K562 (cell line): ENCODE measurements at regions not wholly inside any gene's neighbourhood (a gene's known extent, or its start where the extent isn't known, plus 50 kb on each side); places are given as distances from the start of the nearest gene placed in this dataset.

Experiments
- ATAC-seq: fragments of 200-7000 bp; cut with Tn5 transposase; 3 replicates; pipeline ENCODE4 v1.9.1; 2020; ENCODE audit warnings: moderate library complexity
- BruUV-seq: library from RNA; stranded (reverse); fragments of 400-500 nt; replicated peaks from 2 replicates; lab custom pipeline; 2021; lab: Mats Ljungman, UMichigan
- CTCF ChIA-PET: fragments of 300-600 bp; formaldehyde crosslinking; extraction: SDS; loops from one replicate; lab custom pipeline; 2021; ENCODE audit warnings: low intra/inter-chr PET ratio; lab: Yijun Ruan, JAX
- POLR2A ChIA-PET: fragments of 300-600, 350-650 bp; sonication (Branson Sonifier 250); formaldehyde crosslinking; extraction: SDS; loops from one replicate; lab custom pipeline; 2021; ENCODE audit warnings: antibody characterized with exemption, inconsistent platforms; lab: Yijun Ruan, JAX
- DNase-seq, 4 experiments: peaks; one replicate each; pipeline versions ENCODE4 v3.0.0 to v3.0.0-alpha.2; 2011 to 2018; ENCODE audit warnings: low spot score in 3 of 4, mixed read lengths in 3 of 4; ENCODE audit errors: extremely low read depth in 1 of 4
- FAIRE-seq: peaks from 2 replicates; lab custom pipeline; 2011; peaks lifted over from hg19 to GRCh38; lab: Jason Lieb, UNC
- H2AFZ ChIP-seq: 2 replicates; pipeline ENCODE4 v1.6.0; 2011; ENCODE audit warnings: low read depth, low read length, control low read depth, inconsistent platforms
- H3K27ac ChIP-seq: fragments of 200-600 bp; 3 replicates; pipeline ENCODE4 v1.8.0; 2011; ENCODE audit warnings: low read depth, mild to moderate bottlenecking, control low read depth, inconsistent platforms, low read length, moderate library complexity, mixed read lengths; ENCODE audit errors: extremely low read depth
- H3K27me3 ChIP-seq, 2 experiments: fragments of 300-600 bp in 1 of 2; 2 replicates in 1 of 2; 3 replicates in 1 of 2; pipeline versions ENCODE4 v1.6.0 to v1.8.0; 2011; ENCODE audit warnings: inconsistent platforms in 2 of 2, low read length in 2 of 2, mild to moderate bottlenecking in 1 of 2, mixed read lengths in 1 of 2, moderate library complexity in 1 of 2; ENCODE audit not compliant: control insufficient read depth in 2 of 2, insufficient read depth in 2 of 2
- H3K36me3 ChIP-seq: fragments of 300-600 bp; 3 replicates; pipeline ENCODE4 v1.8.0; 2011; ENCODE audit warnings: mild to moderate bottlenecking, low read length, inconsistent platforms; ENCODE audit not compliant: control insufficient read depth, insufficient read depth
- H3K4me1 ChIP-seq, 2 experiments: fragments of 200-600 bp in 1 of 2; replicated peaks in 1 of 2; 2 replicates in 1 of 2; 3 replicates in 1 of 2; pipeline versions ENCODE4 v1.5.1 to v1.8.0; 2011; ENCODE audit warnings: inconsistent platforms in 2 of 2, low read length in 2 of 2, mild to moderate bottlenecking in 1 of 2, mixed read lengths in 1 of 2, moderate library complexity in 1 of 2; ENCODE audit not compliant: control insufficient read depth in 2 of 2, insufficient read depth in 2 of 2
- H3K4me2 ChIP-seq: 2 replicates; pipeline ENCODE4 v1.6.1; 2011; ENCODE audit warnings: low read length, control low read depth, inconsistent platforms, mixed read lengths; ENCODE audit not compliant: insufficient read depth
- H3K4me3 ChIP-seq: fragments of 200-600 bp; sonication (generic), shearing (Covaris generic); 2 replicates; pipeline ENCODE4 v1.5.1; 2016; ENCODE audit warnings: control low read depth, inconsistent platforms
- H3K79me2 ChIP-seq: fragments of 200-600 bp; 3 replicates; pipeline ENCODE4 v1.8.0; 2011; ENCODE audit warnings: low read length, inconsistent platforms; ENCODE audit not compliant: control insufficient read depth, insufficient read depth
- H3K9ac ChIP-seq, 2 experiments: 2 replicates each; pipeline versions ENCODE4 v1.6.0 to v1.6.1; 2011; ENCODE audit warnings: low read depth in 2 of 2, low read length in 2 of 2, control low read depth in 1 of 2, inconsistent platforms in 1 of 2, mild to moderate bottlenecking in 1 of 2, mixed read lengths in 1 of 2; ENCODE audit not compliant: insufficient read depth in 1 of 2
- H3K9me1 ChIP-seq: one replicate; pipeline ENCODE4 v1.6.0; 2011; ENCODE audit warnings: inconsistent platforms, mild to moderate bottlenecking, low read length, moderate library complexity; ENCODE audit not compliant: control insufficient read depth, insufficient read depth
- H3K9me3 ChIP-seq: replicated peaks from 2 replicates; pipeline ENCODE4 v1.5.1; 2011; ENCODE audit warnings: low read depth, low read length, inconsistent platforms; ENCODE audit not compliant: control insufficient read depth, insufficient read depth
- H4K20me1 ChIP-seq: replicated peaks from 2 replicates; pipeline ENCODE4 v1.6.1; 2011; ENCODE audit warnings: low read length, inconsistent platforms, mixed read lengths; ENCODE audit not compliant: control insufficient read depth, insufficient read depth
- BMI1 ChIP-seq: fragments of 150-350 bp; IDR thresholded peaks from 2 replicates; pipeline ENCODE4 v1.6.1; 2014; ENCODE audit warnings: low read length
- CBFB ChIP-seq: sonication (generic); formaldehyde crosslinking; IDR thresholded peaks from 2 replicates; pipeline ENCODE4 v1.4.0; 2020; ENCODE audit warnings: mild to moderate bottlenecking, missing genetic modification reagents
- FOS ChIP-seq: IDR thresholded peaks from 3 replicates; pipeline ENCODE4 v1.6.1; 2011; ENCODE audit not compliant: insufficient read length; ENCODE audit errors: extremely low read depth
- MAFF ChIP-seq: IDR thresholded peaks from 2 replicates; pipeline ENCODE4 v1.6.1; 2012; ENCODE audit warnings: low read length, improper control_type of control experiment
- PHF21A ChIP-seq: fragments of 450-650 bp; IDR thresholded peaks from 2 replicates; pipeline ENCODE4 v1.6.1; 2017; ENCODE audit warnings: low read depth, borderline replicate concordance
- POLR3A ChIP-seq: IDR thresholded peaks from 2 replicates; pipeline ENCODE4 v1.6.1; 2011; ENCODE audit warnings: borderline replicate concordance, mild to moderate bottlenecking, moderate library complexity; ENCODE audit not compliant: insufficient read length, insufficient read depth; ENCODE audit errors: extremely low read depth
- RBM17 ChIP-seq: fragments of 200-400 bp; formaldehyde crosslinking; IDR thresholded peaks from 2 replicates; pipeline ENCODE4 v1.6.1; 2017; ENCODE audit warnings: low read depth, mild to moderate bottlenecking, low read length, borderline replicate concordance
- SRSF3 ChIP-seq: fragments of 200-400 bp; formaldehyde crosslinking; IDR thresholded peaks from 2 replicates; pipeline ENCODE4 v1.6.1; 2016; ENCODE audit warnings: mild to moderate bottlenecking, low read length, moderate library complexity; ENCODE audit not compliant: insufficient read depth
- U2AF2 ChIP-seq: fragments of 200-400 bp; formaldehyde crosslinking; optimal IDR thresholded peaks from 2 replicates; pipeline ENCODE3; 2017; ENCODE audit warnings: low read depth, mild to moderate bottlenecking, low read length
- ZNF507 ChIP-seq: conservative IDR thresholded peaks from 2 replicates; pipeline ENCODE4 v1.6.1; 2017; ENCODE audit warnings: missing genetic modification characterization, missing compliant biosample characterization
- ZNF584 ChIP-seq: fragments of 200-800 bp; sonication (Bioruptor generic); IDR thresholded peaks from 2 replicates; pipeline ENCODE4 v1.6.1; 2016; ENCODE audit warnings: low read depth, mild to moderate bottlenecking, missing genetic modification characterization, missing compliant biosample characterization
- WGBS: fragments of 100-300 bp; shearing (Covaris generic); methylation state at CpG from one replicate; pipeline ENCODE4 v1.1.6; 2016; ENCODE audit warnings: low coverage, mixed read lengths; ENCODE audit not compliant: insufficient coverage; ENCODE audit errors: missing lambda C conversion rate; 5-methylcytosine and 5-hydroxymethylcytosine counted together
- in situ Hi-C: fragments of 300-500 bp; cut with MboI; formaldehyde crosslinking; loops from 4 replicates; pipeline ENCODE4 v1.15.0; 2018; ENCODE audit warnings: inconsistent platforms, mixed read lengths
- intact Hi-C: fragments of 100-400 bp; cut with micrococcal nuclease; formaldehyde crosslinking; loops from 2 replicates; pipeline ENCODE4 v1.14.2; 2022
- TF ChIP-seq, protein P1 (sequence below): sonication (generic); formaldehyde crosslinking; IDR thresholded peaks from 2 replicates; pipeline ENCODE4 v1.8.1; 2023; ENCODE audit warnings: mild to moderate bottlenecking, missing genetic modification reagents
- TF ChIP-seq, protein P2 (sequence below): fragments of 450-650 bp; IDR thresholded peaks from 2 replicates; pipeline ENCODE4 v1.6.1; 2018; ENCODE audit not compliant: partially characterized antibody
- TF ChIP-seq, protein P3 (sequence below): fragments of 450-650 bp; IDR thresholded peaks from 2 replicates; pipeline ENCODE4 v1.6.1; 2016; ENCODE audit warnings: low read depth, mild to moderate bottlenecking, moderate library complexity
- TF ChIP-seq, protein P4 (sequence below): sonication (generic); formaldehyde crosslinking; IDR thresholded peaks from 2 replicates; pipeline ENCODE4 v1.8.0; 2022; ENCODE audit warnings: missing genetic modification reagents, mild to moderate bottlenecking, moderate library complexity, borderline replicate concordance

DNA sequence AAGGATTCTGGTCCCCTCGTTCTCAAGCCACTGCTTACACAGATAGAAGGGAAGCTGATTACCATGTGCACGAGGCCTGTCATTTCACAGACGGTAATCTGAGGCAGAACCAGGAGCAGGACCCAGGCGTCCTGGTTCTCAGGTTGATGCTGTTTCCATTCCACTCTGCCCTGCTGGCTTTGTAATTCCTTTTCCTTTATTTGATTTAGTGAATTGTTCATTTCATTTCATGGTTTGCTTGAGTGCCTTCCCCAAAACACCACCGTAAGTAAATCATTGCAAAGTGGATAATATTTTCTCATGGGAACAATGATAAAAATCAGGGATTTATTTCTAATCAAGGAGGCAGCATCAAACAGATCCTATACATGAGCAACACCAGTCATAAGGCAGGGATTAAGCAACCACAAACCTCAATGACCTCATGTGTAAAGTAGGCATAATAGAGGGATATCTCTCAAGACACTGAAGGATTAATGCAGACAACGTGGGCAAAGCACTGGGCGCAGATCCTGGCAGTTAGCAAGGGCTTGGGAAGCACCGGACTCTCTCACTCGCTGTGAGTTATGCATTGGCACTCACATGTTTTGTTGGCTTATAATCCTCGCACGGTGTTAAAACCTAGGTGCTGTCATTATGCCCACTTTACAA is 229.5 kb upstream of the FOXQ1 start:
- intact Hi-C loops: no loop called here
- under 1% methylated on average over 11 of the region's 11 CpGs for WGBS
- H3K36me3 ChIP-seq: no peaks in the 10 kb centered on the region
- ATAC-seq (no peak), FAIRE-seq (no peak), DNase-seq (no peak)
- H3K27ac ChIP-seq: no peak overlapping the region
- H2AFZ ChIP-seq: no peak overlapping the region
- no peak overlapping the region for H3K4me2 ChIP-seq
- no peaks in the 10 kb centered on the region for H3K4me1 ChIP-seq
- peaks cover 36 to 56% of the 10 kb centered on the region in 2 experiments for H3K27me3 ChIP-seq
- H3K9me1 ChIP-seq: no peaks in the 10 kb centered on the region
- ChIA-PET POLR2A (no interaction called here), CTCF (no interaction called here)
- no peaks in the 10 kb centered on the region for H3K79me2 ChIP-seq
- H4K20me1 ChIP-seq: peaks cover 3% of the 10 kb centered on the region; the same call in 1 of the 2 replicates
- H3K4me3 ChIP-seq: no peak overlapping the region
- in situ Hi-C loops: no loop called here
- BruUV-seq: no TSS peak
- H3K9ac ChIP-seq: no peak overlapping the region
- no peaks in the 10 kb centered on the region for H3K9me3 ChIP-seq
- TF ChIP-seq RBM17 (no peak), ZNF507 (tag) (no peak), PHF21A (no peak), POLR3A (no peak), SRSF3 (no peak), U2AF2 (no peak), ZNF584 (CRISPR knock-in tag) (no peak), FOS (no peak), BMI1 (no peak), CBFB (CRISPR knock-in tag) (no peak), MAFF (no peak)
- TF ChIP-seq, protein P1, sequence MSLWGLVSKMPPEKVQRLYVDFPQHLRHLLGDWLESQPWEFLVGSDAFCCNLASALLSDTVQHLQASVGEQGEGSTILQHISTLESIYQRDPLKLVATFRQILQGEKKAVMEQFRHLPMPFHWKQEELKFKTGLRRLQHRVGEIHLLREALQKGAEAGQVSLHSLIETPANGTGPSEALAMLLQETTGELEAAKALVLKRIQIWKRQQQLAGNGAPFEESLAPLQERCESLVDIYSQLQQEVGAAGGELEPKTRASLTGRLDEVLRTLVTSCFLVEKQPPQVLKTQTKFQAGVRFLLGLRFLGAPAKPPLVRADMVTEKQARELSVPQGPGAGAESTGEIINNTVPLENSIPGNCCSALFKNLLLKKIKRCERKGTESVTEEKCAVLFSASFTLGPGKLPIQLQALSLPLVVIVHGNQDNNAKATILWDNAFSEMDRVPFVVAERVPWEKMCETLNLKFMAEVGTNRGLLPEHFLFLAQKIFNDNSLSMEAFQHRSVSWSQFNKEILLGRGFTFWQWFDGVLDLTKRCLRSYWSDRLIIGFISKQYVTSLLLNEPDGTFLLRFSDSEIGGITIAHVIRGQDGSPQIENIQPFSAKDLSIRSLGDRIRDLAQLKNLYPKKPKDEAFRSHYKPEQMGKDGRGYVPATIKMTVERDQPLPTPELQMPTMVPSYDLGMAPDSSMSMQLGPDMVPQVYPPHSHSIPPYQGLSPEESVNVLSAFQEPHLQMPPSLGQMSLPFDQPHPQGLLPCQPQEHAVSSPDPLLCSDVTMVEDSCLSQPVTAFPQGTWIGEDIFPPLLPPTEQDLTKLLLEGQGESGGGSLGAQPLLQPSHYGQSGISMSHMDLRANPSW (CRISPR knock-in tag): no peak
- TF ChIP-seq, protein P2, sequence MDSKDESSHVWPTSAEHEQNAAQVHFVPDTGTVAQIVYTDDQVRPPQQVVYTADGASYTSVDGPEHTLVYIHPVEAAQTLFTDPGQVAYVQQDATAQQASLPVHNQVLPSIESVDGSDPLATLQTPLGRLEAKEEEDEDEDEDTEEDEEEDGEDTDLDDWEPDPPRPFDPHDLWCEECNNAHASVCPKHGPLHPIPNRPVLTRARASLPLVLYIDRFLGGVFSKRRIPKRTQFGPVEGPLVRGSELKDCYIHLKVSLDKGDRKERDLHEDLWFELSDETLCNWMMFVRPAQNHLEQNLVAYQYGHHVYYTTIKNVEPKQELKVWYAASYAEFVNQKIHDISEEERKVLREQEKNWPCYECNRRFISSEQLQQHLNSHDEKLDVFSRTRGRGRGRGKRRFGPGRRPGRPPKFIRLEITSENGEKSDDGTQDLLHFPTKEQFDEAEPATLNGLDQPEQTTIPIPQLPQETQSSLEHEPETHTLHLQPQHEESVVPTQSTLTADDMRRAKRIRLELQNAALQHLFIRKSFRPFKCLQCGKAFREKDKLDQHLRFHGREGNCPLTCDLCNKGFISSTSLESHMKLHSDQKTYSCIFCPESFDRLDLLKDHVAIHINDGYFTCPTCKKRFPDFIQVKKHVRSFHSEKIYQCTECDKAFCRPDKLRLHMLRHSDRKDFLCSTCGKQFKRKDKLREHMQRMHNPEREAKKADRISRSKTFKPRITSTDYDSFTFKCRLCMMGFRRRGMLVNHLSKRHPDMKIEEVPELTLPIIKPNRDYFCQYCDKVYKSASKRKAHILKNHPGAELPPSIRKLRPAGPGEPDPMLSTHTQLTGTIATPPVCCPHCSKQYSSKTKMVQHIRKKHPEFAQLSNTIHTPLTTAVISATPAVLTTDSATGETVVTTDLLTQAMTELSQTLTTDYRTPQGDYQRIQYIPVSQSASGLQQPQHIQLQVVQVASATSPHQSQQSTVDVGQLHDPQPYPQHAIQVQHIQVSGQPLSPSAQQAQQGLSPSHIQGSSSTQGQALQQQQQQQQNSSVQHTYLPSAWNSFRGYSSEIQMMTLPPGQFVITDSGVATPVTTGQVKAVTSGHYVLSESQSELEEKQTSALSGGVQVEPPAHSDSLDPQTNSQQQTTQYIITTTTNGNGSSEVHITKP: no peak
- TF ChIP-seq, protein P3, sequence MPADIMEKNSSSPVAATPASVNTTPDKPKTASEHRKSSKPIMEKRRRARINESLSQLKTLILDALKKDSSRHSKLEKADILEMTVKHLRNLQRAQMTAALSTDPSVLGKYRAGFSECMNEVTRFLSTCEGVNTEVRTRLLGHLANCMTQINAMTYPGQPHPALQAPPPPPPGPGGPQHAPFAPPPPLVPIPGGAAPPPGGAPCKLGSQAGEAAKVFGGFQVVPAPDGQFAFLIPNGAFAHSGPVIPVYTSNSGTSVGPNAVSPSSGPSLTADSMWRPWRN: no peak
- TF ChIP-seq, protein P4, sequence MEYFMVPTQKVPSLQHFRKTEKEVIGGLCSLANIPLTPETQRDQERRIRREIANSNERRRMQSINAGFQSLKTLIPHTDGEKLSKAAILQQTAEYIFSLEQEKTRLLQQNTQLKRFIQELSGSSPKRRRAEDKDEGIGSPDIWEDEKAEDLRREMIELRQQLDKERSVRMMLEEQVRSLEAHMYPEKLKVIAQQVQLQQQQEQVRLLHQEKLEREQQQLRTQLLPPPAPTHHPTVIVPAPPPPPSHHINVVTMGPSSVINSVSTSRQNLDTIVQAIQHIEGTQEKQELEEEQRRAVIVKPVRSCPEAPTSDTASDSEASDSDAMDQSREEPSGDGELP (CRISPR knock-in tag): no peak
